ENCODE measurements at regions not wholly inside any gene's neighbourhood (a gene's known extent, or its start where the extent isn't known, plus 50 kb on each side); places are given as distances from the start of the nearest gene placed in this dataset.

DNA sequence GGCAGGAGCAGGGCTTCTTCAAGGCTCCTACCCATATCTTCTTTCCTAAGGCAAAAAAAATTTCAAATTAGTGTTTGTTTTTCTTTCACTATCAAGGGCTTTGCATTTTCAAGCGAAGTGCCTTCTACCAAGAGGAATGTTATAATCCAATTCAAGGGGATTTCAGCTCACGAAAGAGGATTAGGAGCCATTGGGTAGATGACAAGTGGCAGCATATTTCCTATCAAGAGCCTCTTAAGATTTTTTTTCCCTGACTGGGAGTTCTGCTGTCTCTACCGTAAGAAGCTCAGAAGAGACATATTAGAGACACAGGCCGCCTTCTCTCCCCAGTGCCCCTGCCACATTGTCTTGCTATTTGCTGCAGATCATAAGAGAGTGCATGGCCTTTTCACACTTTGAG lies 55.9 kb upstream of the BMAL1 start:
- TF ChIP-seq CEBPB (IDR thresholded peaks at IDR 0.05) (no peak), EP300 (IDR thresholded peaks at IDR 0.05; ENCODE audit: borderline replicate concordance) (no peak), FOXM1 (IDR thresholded peaks at IDR 0.05; ENCODE audit: borderline replicate concordance, low read depth) (no peak), EGR1 (IDR thresholded peaks at IDR 0.05) (no peak), RAD21 (IDR thresholded peaks at IDR 0.05; ENCODE audit: low read depth) (no peak), NFIC (IDR thresholded peaks at IDR 0.05) (no peak), TEAD4 (IDR thresholded peaks at IDR 0.05) (no peak), ZBTB7A (IDR thresholded peaks at IDR 0.05; ENCODE audit: low read depth) (no peak), TCF12 (IDR thresholded peaks at IDR 0.05; ENCODE audit: low read depth) (no peak), CREB1 (IDR thresholded peaks at IDR 0.05; ENCODE audit: low read depth) (no peak), TAF1 (IDR thresholded peaks at IDR 0.05; ENCODE audit: low read depth) (no peak), YY1 (IDR thresholded peaks at IDR 0.05; ENCODE audit: low read depth) (no peak)
- TF ChIP-seq, protein P1, sequence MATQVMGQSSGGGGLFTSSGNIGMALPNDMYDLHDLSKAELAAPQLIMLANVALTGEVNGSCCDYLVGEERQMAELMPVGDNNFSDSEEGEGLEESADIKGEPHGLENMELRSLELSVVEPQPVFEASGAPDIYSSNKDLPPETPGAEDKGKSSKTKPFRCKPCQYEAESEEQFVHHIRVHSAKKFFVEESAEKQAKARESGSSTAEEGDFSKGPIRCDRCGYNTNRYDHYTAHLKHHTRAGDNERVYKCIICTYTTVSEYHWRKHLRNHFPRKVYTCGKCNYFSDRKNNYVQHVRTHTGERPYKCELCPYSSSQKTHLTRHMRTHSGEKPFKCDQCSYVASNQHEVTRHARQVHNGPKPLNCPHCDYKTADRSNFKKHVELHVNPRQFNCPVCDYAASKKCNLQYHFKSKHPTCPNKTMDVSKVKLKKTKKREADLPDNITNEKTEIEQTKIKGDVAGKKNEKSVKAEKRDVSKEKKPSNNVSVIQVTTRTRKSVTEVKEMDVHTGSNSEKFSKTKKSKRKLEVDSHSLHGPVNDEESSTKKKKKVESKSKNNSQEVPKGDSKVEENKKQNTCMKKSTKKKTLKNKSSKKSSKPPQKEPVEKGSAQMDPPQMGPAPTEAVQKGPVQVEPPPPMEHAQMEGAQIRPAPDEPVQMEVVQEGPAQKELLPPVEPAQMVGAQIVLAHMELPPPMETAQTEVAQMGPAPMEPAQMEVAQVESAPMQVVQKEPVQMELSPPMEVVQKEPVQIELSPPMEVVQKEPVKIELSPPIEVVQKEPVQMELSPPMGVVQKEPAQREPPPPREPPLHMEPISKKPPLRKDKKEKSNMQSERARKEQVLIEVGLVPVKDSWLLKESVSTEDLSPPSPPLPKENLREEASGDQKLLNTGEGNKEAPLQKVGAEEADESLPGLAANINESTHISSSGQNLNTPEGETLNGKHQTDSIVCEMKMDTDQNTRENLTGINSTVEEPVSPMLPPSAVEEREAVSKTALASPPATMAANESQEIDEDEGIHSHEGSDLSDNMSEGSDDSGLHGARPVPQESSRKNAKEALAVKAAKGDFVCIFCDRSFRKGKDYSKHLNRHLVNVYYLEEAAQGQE (IDR thresholded peaks at IDR 0.05; ENCODE audit: low read depth), result no peak
- TF ChIP-seq, protein P2, sequence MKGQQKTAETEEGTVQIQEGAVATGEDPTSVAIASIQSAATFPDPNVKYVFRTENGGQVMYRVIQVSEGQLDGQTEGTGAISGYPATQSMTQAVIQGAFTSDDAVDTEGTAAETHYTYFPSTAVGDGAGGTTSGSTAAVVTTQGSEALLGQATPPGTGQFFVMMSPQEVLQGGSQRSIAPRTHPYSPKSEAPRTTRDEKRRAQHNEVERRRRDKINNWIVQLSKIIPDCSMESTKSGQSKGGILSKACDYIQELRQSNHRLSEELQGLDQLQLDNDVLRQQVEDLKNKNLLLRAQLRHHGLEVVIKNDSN (IDR thresholded peaks at IDR 0.05), result no peak
- TF ChIP-seq, protein P3, sequence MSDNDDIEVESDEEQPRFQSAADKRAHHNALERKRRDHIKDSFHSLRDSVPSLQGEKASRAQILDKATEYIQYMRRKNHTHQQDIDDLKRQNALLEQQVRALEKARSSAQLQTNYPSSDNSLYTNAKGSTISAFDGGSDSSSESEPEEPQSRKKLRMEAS (IDR thresholded peaks at IDR 0.05), result no peak

DNA sequence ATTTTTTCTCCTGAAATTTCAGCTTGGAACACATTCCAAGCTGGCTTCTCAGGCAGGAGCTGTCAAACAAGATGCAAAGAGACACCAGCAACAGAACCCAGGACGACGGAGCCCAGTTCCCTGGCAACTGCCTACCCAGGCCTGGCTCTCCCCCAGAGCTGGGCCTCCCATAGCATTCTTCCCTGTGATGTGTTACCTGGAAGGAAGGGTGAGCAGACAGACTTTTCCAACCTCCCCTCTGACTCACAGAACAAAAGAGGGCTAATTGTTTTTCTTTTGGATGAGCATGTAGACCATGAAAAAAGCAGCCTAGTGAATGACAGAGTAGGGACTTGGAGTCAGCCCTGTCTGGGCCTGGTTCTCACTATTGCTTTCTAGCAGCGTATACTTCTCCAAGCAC lies 55.3 kb upstream of the BMAL1 start:
- TF ChIP-seq FOXM1 (IDR thresholded peaks at IDR 0.05; ENCODE audit: borderline replicate concordance, low read depth) (no peak), TCF12 (IDR thresholded peaks at IDR 0.05; ENCODE audit: low read depth) (no peak), YY1 (IDR thresholded peaks at IDR 0.05; ENCODE audit: low read depth) (no peak), TAF1 (IDR thresholded peaks at IDR 0.05; ENCODE audit: low read depth) (no peak), CEBPB (IDR thresholded peaks at IDR 0.05) (no peak), NFIC (IDR thresholded peaks at IDR 0.05) (no peak), TEAD4 (IDR thresholded peaks at IDR 0.05) (no peak), RAD21 (IDR thresholded peaks at IDR 0.05; ENCODE audit: low read depth) (no peak), ZBTB7A (IDR thresholded peaks at IDR 0.05; ENCODE audit: low read depth) (no peak), CREB1 (IDR thresholded peaks at IDR 0.05; ENCODE audit: low read depth) (no peak), EGR1 (IDR thresholded peaks at IDR 0.05) (no peak), EP300 (IDR thresholded peaks at IDR 0.05; ENCODE audit: borderline replicate concordance) (no peak)
- TF ChIP-seq, protein P1 (IDR thresholded peaks at IDR 0.05; ENCODE audit: low read depth), result no peak
- TF ChIP-seq, protein P2 (IDR thresholded peaks at IDR 0.05), result no peak
- TF ChIP-seq, protein P3 (IDR thresholded peaks at IDR 0.05), result no peak

DNA sequence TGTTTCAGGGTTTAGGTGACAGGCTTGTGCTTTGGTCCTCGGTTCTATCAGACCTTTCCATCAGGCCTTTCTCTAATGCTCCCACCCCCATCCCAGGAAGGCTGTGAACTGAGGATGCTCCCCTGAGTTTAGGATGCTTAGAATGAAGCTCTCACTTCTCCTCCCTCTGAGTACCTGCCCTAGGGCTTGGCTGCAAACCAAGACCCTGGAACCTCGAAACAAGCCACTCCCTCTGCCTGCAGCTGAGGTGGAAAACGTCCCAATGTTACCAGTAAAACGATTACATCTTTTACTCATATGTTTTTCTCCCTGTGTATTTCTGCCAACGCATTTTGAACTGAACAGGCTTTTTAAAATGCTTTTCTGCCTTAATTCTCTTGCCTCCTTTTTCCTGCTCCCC lies 54.5 kb upstream of the BMAL1 start:
- TF ChIP-seq NFIC (IDR thresholded peaks at IDR 0.05) (no peak), TEAD4 (IDR thresholded peaks at IDR 0.05) (no peak), EGR1 (IDR thresholded peaks at IDR 0.05) (no peak), EP300 (IDR thresholded peaks at IDR 0.05; ENCODE audit: borderline replicate concordance) (no peak), TCF12 (IDR thresholded peaks at IDR 0.05; ENCODE audit: low read depth) (no peak), CREB1 (IDR thresholded peaks at IDR 0.05; ENCODE audit: low read depth) (no peak), ZBTB7A (IDR thresholded peaks at IDR 0.05; ENCODE audit: low read depth) (no peak), RAD21 (IDR thresholded peaks at IDR 0.05; ENCODE audit: low read depth) (no peak), TAF1 (IDR thresholded peaks at IDR 0.05; ENCODE audit: low read depth) (no peak), FOXM1 (IDR thresholded peaks at IDR 0.05; ENCODE audit: borderline replicate concordance, low read depth) (no peak), YY1 (IDR thresholded peaks at IDR 0.05; ENCODE audit: low read depth) (no peak), CEBPB (IDR thresholded peaks at IDR 0.05) (no peak)
- TF ChIP-seq, protein P2 (IDR thresholded peaks at IDR 0.05), result no peak
- TF ChIP-seq, protein P3 (IDR thresholded peaks at IDR 0.05), result no peak
- TF ChIP-seq, protein P1 (IDR thresholded peaks at IDR 0.05; ENCODE audit: low read depth), result no peak
